ENCODE measurements at regions not wholly inside any gene's neighbourhood (a gene's known extent, or its start where the extent isn't known, plus 50 kb on each side); places are given as distances from the start of the nearest gene placed in this dataset.

DNA sequence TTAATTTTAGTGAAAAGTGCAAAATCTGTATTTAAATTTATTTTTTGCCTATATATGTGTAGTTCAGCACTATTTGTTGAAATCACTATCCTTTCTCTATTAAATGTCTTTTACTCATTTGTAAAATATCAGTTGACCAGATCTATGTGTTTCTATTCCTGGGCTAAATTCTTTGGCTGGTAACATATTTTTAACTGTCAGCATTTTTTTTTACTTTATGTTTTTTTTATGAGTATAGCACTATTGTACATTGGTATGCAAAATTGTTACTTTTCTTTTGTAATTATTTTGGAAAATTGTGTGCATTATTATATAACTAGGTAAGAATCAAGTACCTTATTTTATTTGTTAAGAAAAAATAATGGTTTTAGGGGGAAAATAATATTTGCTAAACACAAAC, 582.8 kb upstream of the ADGRB3 start:
- no peaks in the 10 kb centered on the region for H3K36me3 Mint-ChIP-seq (ENCODE audit: low read depth)
- H3K27me3 Mint-ChIP-seq (ENCODE audit: low read depth, poor library complexity), result peaks cover 3% of the 10 kb centered on the region
- H3K27ac Mint-ChIP-seq, result no peak overlapping the region
- DNase-seq, result no peak
- H3K9me3 Mint-ChIP-seq, result peaks cover 9% of the 10 kb centered on the region
- H3K4me3 Mint-ChIP-seq, result no peak overlapping the region
- H3K4me1 Mint-ChIP-seq, result no peaks in the 10 kb centered on the region
- TF ChIP-seq, protein P1, sequence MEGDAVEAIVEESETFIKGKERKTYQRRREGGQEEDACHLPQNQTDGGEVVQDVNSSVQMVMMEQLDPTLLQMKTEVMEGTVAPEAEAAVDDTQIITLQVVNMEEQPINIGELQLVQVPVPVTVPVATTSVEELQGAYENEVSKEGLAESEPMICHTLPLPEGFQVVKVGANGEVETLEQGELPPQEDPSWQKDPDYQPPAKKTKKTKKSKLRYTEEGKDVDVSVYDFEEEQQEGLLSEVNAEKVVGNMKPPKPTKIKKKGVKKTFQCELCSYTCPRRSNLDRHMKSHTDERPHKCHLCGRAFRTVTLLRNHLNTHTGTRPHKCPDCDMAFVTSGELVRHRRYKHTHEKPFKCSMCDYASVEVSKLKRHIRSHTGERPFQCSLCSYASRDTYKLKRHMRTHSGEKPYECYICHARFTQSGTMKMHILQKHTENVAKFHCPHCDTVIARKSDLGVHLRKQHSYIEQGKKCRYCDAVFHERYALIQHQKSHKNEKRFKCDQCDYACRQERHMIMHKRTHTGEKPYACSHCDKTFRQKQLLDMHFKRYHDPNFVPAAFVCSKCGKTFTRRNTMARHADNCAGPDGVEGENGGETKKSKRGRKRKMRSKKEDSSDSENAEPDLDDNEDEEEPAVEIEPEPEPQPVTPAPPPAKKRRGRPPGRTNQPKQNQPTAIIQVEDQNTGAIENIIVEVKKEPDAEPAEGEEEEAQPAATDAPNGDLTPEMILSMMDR (IDR thresholded peaks at IDR 0.05), result no peak

DNA sequence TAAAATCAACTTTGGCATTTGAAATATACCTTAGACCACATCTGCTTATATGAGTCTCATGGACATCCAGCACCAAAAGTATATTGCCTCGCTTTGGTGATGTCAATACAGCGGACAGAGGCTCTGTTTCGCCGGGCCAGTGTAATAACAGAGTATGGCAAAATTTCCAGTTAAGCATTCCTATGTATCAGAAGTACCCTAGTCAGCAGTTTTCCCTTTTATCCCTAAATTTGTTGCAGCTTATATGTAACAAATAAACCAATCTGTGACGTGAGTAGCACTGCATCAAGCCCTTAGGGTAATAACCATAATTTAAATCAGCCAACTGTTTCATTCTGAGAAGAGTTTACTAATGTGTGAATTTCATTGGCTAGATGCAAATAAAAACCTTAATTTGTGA, 585.5 kb upstream of the ADGRB3 start:
- Mint-ChIP-seq H3K27ac (no peak overlapping the region), H3K9me3 (no peaks in the 10 kb centered on the region), H3K4me1 (no peaks in the 10 kb centered on the region), H3K4me3 (no peak overlapping the region), H3K27me3 (ENCODE audit: low read depth, poor library complexity) (peaks cover 3% of the 10 kb centered on the region), H3K36me3 (ENCODE audit: low read depth) (no peaks in the 10 kb centered on the region)
- no peak for DNase-seq
- TF ChIP-seq, protein P1 (IDR thresholded peaks at IDR 0.05), result no peak

DNA sequence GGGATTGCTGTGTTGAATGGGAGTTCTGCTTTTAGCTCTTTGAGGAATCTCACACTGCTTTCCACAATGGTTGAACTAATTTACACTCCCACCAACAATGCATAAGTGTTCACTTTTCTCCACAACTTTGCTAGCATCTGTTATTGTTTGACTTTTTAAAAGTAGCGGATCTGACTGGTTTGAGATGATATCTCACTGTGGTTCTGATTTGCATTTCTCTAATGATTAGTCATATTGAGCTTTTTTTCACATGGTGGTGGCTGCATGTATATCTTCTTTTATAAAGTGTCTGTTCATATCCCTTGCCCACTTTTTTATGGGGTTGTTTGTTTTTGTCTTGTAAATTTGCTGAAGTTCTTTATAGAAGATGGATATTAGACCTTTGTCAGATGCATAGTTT, 588.3 kb upstream of the ADGRB3 start:
- Mint-ChIP-seq H3K36me3 (ENCODE audit: low read depth) (no peaks in the 10 kb centered on the region), H3K27me3 (ENCODE audit: low read depth, poor library complexity) (peaks cover 3% of the 10 kb centered on the region), H3K4me1 (no peaks in the 10 kb centered on the region), H3K27ac (no peak overlapping the region), H3K9me3 (no peaks in the 10 kb centered on the region), H3K4me3 (no peak overlapping the region)
- no peak for DNase-seq
- TF ChIP-seq, protein P1 (IDR thresholded peaks at IDR 0.05), result no peak

DNA sequence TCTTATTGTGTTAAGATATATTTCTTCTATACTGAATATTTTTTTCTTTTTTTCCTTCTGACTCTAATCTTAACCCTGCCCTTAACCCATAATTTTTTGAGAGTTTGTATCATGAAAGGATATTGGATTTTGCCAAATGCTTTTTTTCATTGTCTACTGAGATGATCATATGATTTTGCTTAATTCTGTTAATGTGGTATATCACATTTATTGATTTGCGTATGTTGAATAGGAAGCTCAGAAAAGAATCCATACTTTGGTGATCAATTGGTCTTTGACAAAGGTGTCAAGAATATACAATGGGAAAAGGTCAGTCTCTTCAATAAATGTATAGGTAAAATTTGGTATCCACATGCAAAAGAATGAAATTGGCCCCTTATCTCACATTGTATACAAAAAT, 588.8 kb upstream of the ADGRB3 start:
- Mint-ChIP-seq H3K4me3 (no peak overlapping the region), H3K27ac (no peak overlapping the region), H3K36me3 (ENCODE audit: low read depth) (no peaks in the 10 kb centered on the region), H3K9me3 (no peaks in the 10 kb centered on the region), H3K27me3 (ENCODE audit: low read depth, poor library complexity) (peaks cover 3% of the 10 kb centered on the region), H3K4me1 (peaks cover under 1% of the 10 kb centered on the region)
- TF ChIP-seq, protein P1 (IDR thresholded peaks at IDR 0.05), result no peak
- no peak for DNase-seq

DNA sequence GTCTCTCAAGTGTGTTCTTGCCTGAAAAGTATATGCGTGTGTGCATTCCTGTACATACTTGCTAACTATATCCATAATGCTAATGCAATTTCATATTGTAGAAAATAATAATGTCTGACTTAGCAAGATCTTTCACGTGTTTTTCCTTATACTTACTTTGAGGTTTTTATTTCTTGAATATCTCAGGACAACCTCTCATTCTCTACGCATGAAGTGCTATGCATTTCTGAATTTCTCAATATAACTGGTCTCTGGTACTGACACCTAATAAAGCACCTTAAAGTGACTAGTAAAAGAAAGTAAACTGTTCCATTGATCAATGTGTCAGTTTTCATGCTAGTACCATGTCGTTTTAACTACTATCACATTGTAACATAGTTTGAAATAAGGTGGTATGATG, 589.9 kb upstream of the ADGRB3 start:
- no peaks in the 10 kb centered on the region for H3K9me3 Mint-ChIP-seq
- no peak overlapping the region for H3K27ac Mint-ChIP-seq
- TF ChIP-seq, protein P1 (IDR thresholded peaks at IDR 0.05), result no peak
- no peak for DNase-seq
- peaks cover 3% of the 10 kb centered on the region for H3K27me3 Mint-ChIP-seq (ENCODE audit: low read depth, poor library complexity)
- H3K36me3 Mint-ChIP-seq (ENCODE audit: low read depth), result no peaks in the 10 kb centered on the region
- H3K4me1 Mint-ChIP-seq, result peaks cover 11% of the 10 kb centered on the region
- no peak overlapping the region for H3K4me3 Mint-ChIP-seq

DNA sequence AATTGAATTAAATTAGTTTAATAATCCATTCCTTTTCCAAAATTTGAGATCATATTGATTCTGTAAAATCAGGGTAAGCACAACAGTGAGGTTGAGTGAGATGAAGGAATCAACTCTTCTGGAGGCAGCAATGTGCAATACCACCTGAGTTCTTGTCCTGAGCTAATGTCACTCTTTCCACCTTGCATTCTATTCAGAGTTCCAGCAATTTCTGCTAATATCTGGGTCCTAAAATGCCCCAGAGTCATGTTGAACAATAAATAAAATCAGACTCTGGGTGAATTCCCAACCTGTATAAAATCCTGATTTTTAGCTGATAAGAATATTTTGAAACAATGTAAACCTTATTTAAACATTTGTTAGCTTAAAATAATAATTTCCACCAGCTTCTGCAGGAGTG, 590.8 kb upstream of the ADGRB3 start:
- Mint-ChIP-seq H3K36me3 (ENCODE audit: low read depth) (no peaks in the 10 kb centered on the region), H3K9me3 (no peaks in the 10 kb centered on the region), H3K27me3 (ENCODE audit: low read depth, poor library complexity) (peaks cover 6% of the 10 kb centered on the region), H3K27ac (no peak overlapping the region), H3K4me3 (no peak overlapping the region), H3K4me1 (peaks cover 21% of the 10 kb centered on the region)
- no peak for DNase-seq
- TF ChIP-seq, protein P1 (IDR thresholded peaks at IDR 0.05), result no peak
